GM12865 (cell line): ENCODE measurements at regions not wholly inside any gene's neighbourhood (a gene's known extent, or its start where the extent isn't known, plus 50 kb on each side); places are given as distances from the start of the nearest gene placed in this dataset.

Experiments used
- DNase-seq: peaks from one replicate; pipeline ENCODE4 v3.0.0; 2010; ENCODE audit warnings: low read depth
- H3K4me3 ChIP-seq: 2 replicates; pipeline ENCODE4 v1.5.1; 2011; ENCODE audit warnings: mild to moderate bottlenecking, low read depth, low read length, control low read depth
- CTCF ChIP-seq: IDR thresholded peaks from 2 replicates; pipeline ENCODE4 v1.5.1; 2011; ENCODE audit warnings: low read length, control low read depth, low read depth, inconsistent platforms; ENCODE audit not compliant: insufficient read depth; ENCODE audit errors: missing control alignments

- H3K4me3 ChIP-seq, result no peak overlapping the region
- DNase-seq, result no peak
- TF ChIP-seq CTCF, result no peak
Observed at GRCh38 chrX:149370097-149370496, 135.0 kb downstream of the IDS start.

- H3K4me3 ChIP-seq, result no peak overlapping the region
- no peak for TF ChIP-seq CTCF
- no peak for DNase-seq
Observed at GRCh38 chrX:149365552-149365951, 139.6 kb downstream of the IDS start.

- H3K4me3 ChIP-seq, result no peak overlapping the region
- TF ChIP-seq CTCF, result no peak
- DNase-seq, result no peak
Observed at GRCh38 chrX:149365061-149365460, 140.0 kb downstream of the IDS start.

- no peak for DNase-seq
- no peak for TF ChIP-seq CTCF
- H3K4me3 ChIP-seq, result no peak overlapping the region
Observed at GRCh38 chrX:149363965-149364364, 141.1 kb downstream of the IDS start.

- H3K4me3 ChIP-seq, result no peak overlapping the region
- no peak for DNase-seq
- no peak for TF ChIP-seq CTCF
Observed at GRCh38 chrX:149346306-149346705, 158.8 kb downstream of the IDS start.

- no peak overlapping the region for H3K4me3 ChIP-seq
- no peak for TF ChIP-seq CTCF
- DNase-seq, result no peak
Observed at GRCh38 chrX:149322316-149322715, 182.8 kb downstream of the IDS start.

GRCh38 chrX:149313871-149314371 is 191.2 kb downstream of the IDS start:
- no peak for TF ChIP-seq CTCF
- H3K4me3 ChIP-seq, result no peak overlapping the region
- no peak for DNase-seq
